GM10248 (cell line): ENCODE measurements at regions not wholly inside any gene's neighbourhood (a gene's known extent, or its start where the extent isn't known, plus 50 kb on each side); places are given as distances from the start of the nearest gene placed in this dataset.
"Not testable (repeated sequence)": the region's sequence is repeated elsewhere in the genome, so short reads cannot be mapped to it uniquely, and the experiment has no call there.

Experiments used
- CTCF ChIA-PET: fragments of 300-600 bp; sonication (Branson Sonifier 250); formaldehyde crosslinking; extraction: SDS; loops from one replicate; lab custom pipeline; 2021; ENCODE audit warnings: antibody characterized with exemption; lab: Yijun Ruan, JAX
- POLR2A ChIA-PET: fragments of 350-650 bp; sonication (Branson Sonifier 250); formaldehyde crosslinking; extraction: SDS; loops from one replicate; lab custom pipeline; 2020; ENCODE audit warnings: antibody characterized with exemption; lab: Yijun Ruan, JAX
- DNase-seq: peaks from one replicate; pipeline ENCODE4 v3.0.0; 2012; ENCODE audit errors: extremely low spot score
- TF ChIP-seq, protein P1 (sequence below): IDR thresholded peaks from 2 replicates; pipeline ENCODE4 v1.5.1; 2012; ENCODE audit warnings: mild to moderate bottlenecking, low read depth; ENCODE audit errors: extremely low read depth, missing control alignments, control extremely low read depth

DNA sequence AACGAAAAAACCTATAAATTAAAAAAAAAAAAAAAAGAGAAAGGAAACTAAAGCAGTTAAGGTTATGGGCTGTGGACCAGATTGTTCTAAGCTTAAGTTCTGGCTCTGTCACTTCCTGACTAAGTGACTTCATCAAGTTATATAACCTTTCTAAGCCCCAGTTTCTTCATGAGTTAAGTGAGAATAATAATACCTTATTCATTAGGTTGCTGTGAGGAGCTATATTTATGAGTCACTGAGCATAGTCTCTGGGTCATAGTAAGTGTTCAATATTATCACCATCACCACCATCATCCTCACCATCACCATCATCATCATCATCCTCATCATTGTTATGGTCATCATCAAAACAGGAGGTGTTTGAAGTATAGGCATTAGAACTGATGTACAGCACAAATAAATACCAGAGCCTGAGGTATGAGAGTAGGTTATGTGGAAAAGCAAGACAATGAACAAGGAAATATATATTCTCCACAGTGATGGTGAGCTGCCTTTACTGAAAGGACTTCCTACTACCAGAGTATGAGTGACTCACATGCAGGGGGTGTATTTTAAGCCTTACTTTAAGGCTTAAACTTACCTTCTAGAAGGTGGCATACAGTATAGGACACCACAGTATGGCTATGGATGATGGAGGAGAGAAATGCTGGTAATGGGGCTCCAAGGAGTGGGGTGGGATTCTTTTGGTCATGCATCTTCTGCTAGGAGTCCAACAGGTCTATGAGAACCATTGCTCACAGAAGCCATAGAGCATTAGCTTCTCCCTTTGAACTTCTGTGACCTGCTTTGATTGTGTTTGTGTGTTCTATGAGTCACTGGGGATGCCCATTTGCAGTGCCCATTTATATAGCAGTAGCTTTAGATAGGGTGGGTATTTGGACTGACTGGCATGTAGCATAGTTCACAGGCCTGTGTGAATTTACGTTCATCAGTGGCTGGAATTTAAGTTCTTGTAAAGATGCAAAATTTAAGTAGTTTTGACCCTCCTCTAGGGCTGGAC is 104.4 kb downstream of the KLF5 start:
- no peak for DNase-seq
- TF ChIP-seq, protein P1, sequence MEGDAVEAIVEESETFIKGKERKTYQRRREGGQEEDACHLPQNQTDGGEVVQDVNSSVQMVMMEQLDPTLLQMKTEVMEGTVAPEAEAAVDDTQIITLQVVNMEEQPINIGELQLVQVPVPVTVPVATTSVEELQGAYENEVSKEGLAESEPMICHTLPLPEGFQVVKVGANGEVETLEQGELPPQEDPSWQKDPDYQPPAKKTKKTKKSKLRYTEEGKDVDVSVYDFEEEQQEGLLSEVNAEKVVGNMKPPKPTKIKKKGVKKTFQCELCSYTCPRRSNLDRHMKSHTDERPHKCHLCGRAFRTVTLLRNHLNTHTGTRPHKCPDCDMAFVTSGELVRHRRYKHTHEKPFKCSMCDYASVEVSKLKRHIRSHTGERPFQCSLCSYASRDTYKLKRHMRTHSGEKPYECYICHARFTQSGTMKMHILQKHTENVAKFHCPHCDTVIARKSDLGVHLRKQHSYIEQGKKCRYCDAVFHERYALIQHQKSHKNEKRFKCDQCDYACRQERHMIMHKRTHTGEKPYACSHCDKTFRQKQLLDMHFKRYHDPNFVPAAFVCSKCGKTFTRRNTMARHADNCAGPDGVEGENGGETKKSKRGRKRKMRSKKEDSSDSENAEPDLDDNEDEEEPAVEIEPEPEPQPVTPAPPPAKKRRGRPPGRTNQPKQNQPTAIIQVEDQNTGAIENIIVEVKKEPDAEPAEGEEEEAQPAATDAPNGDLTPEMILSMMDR, result no peak
- ChIA-PET POLR2A (no interaction called here), CTCF (interaction anchor here (1.5 kb wide), 2 partner anchors 8 to 18 kb away, joined by 3 to 4 read pairs; no protein-coding TSS in a partner anchor)

DNA sequence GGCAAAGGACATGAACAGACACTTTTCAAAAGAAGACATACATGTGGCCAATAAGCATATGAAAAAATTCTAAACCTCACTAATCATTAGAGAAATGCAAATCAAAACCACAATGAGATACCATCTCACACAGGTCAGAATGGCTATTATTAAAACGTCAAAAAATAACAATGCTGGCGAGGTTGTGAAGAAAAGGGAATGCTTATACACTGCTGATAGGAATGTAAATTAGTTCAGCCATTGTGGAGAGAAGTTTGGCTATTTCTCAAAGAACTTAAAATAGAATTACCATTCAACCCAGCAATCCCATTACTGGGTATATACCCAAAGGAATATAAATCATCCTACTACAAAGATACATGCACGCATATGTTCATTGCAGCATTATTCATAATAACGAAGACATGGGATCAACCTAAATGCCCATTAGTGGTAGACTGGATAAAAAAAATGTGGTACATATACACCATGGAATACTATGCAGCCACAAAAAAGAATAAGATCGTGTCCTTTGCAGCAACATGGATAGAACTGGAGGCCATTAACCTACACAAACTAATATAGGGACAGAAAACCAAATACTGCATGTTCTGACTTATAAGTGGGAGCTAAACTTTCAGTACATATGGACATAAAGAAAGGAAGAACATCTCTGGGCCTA is 101.7 kb downstream of the KLF5 start:
- DNase-seq, POLR2A ChIA-PET, CTCF ChIA-PET: not testable (repeated sequence)

DNA sequence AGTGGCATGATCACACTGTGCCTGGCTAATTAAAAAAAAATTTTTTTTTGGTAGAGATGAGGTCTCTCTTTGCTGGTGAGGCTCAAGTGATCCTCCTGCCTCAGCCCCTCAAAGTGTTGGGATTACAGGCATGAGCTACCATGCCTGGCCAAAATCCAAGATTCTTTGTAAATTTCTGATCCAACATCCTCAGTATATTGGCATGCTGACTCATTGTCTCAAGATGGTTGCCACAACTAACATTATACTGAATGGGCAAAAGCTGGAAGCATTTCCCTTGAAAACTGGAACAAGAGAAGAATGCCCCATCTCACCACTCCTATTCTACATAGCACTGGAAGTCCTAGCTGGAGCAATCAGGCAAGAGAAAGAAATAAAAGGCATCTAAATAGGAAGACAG is 100.0 kb downstream of the KLF5 start:
- ChIA-PET POLR2A (no interaction called here), CTCF (no interaction called here)
- TF ChIP-seq, protein P1, result no peak
- DNase-seq, result no peak

DNA sequence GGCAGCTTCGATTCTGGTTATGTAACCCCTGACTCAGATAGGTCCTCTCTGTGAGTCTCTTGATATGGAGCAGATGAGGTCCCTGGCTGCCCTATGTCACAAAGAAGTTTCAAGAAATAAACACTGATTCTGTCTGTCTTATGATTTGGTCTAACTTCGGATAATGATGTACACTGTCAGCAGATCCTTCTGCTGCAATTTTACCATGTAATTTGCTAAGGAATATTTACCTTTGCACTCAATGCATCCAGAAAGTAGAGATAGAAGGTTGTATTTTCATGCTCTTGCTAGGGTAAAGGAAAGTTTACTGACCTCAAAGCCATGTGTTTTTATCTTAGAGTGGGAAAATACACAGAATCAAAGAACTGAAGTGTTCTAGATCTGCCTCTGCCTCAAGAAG is 98.2 kb downstream of the KLF5 start:
- TF ChIP-seq, protein P1, result no peak
- no peak for DNase-seq
- CTCF ChIA-PET, result no interaction called here
- POLR2A ChIA-PET, result interaction anchor here (0.7 kb wide), 1 partner anchor 423 kb away, joined by 3 read pairs; no protein-coding TSS in a partner anchor

DNA sequence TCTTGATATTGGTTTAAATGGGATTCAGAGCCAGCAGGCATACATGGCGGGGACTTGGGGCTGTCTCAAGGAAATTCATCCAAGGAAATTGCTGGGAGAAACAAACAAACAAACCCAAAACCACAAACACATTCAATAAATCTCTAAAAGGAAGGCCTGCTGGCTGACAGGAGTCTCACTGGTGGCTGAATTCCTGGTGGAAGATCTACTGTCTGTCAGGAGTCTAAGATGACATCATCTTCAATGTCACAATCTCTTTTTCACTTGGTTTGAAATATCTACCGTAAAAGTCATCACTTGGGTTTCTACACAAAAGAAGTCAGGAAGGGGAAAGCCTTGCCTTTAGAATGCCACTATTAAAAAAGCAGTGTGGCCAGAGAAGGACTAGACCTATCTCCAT is 87.9 kb downstream of the KLF5 start:
- no peak for DNase-seq
- CTCF ChIA-PET, result no interaction called here
- POLR2A ChIA-PET, result no interaction called here
- TF ChIP-seq, protein P1, result no peak

DNA sequence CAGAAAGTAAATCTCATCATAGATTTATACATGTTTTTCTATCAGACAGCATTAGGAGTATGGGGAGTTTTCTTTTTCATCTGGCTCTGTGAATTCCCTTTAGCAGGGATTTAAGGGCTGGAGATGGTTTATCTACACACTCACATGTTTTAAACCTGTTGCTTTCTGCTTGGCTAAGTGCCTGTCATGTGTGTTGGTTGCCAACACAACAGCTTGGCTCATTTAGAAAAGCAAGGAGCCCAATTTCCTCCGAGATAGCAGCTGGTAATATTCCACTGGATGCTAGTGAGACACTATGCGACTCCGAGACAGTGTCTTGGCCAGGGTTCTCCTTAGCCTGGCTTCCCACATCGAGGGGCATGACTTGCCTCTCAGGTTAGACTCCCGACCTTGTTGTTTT is 83.3 kb downstream of the KLF5 start:
- ChIA-PET CTCF (interaction anchor here (1.0 kb wide), 1 partner anchor 16 kb away, joined by 3 read pairs; no protein-coding TSS in a partner anchor), POLR2A (no interaction called here)
- TF ChIP-seq, protein P1, result no peak
- no peak for DNase-seq

DNA sequence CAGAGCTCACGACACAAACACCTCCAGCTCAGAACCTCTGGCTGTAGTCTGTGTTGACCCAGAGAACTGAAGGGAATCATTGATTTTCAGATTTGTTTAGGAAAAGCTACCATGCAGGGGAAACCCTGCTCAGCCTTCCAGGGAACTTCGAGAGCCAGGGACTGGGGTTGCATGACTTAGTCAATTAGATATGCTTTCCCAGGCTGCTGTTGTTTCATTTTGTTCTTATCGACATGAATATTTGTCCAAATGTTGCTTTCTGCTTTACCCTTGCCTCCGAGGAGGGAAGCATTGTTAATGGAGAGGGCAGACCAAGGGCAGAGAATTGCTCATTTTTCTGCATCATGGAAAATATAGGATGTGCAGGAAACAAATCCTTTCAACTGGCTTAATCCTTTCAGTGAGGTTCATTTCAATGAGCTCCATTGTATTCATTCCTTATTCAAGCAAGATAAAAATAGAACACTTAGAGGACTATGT is 82.5 kb downstream of the KLF5 start:
- POLR2A ChIA-PET, result no interaction called here
- CTCF ChIA-PET, result interaction anchor here (1.0 kb wide), 1 partner anchor 15 kb away, joined by 3 read pairs; no protein-coding TSS in a partner anchor
- TF ChIP-seq, protein P1, result no peak
- no peak for DNase-seq
